RWPE2 (cell line): ENCODE measurements at regions not wholly inside any gene's neighbourhood (a gene's known extent, or its start where the extent isn't known, plus 50 kb on each side); places are given as distances from the start of the nearest gene placed in this dataset.

ENCODE experiments used
- ATAC-seq: fragments of 200-7000 bp; cut with Tn5 transposase; 3 replicates; pipeline ENCODE4 v1.9.1; 2021; ENCODE audit warnings: low read depth
- DNase-seq: peaks from one replicate; pipeline ENCODE4 v3.0.0-alpha.2; 2020; ENCODE audit warnings: low spot score
- H3K27ac ChIP-seq: fragments of 450-650 bp; 2 replicates; pipeline ENCODE4 v1.5.1; 2017; ENCODE audit warnings: mild to moderate bottlenecking; ENCODE audit not compliant: poor library complexity, severe bottlenecking
- H3K27me3 ChIP-seq: fragments of 250-450 bp; sonication (Bioruptor Pico); 2 replicates; pipeline ENCODE4 v1.5.1; 2021; ENCODE audit warnings: mild to moderate bottlenecking, moderate library complexity; ENCODE audit not compliant: insufficient read depth, poor library complexity, severe bottlenecking
- H3K36me3 ChIP-seq: fragments of 250-450 bp; sonication (Bioruptor Pico); 2 replicates; pipeline ENCODE4 v1.5.1; 2020; ENCODE audit warnings: low read depth, mild to moderate bottlenecking, moderate library complexity
- H3K4me1 ChIP-seq: fragments of 250-450 bp; sonication (Bioruptor Pico); 2 replicates; pipeline ENCODE4 v1.5.1; 2021; ENCODE audit warnings: mild to moderate bottlenecking, moderate library complexity; ENCODE audit not compliant: insufficient read depth, poor library complexity, severe bottlenecking
- H3K4me3 ChIP-seq: fragments of 250-450 bp; sonication (Bioruptor Pico); 2 replicates; pipeline ENCODE4 v1.5.1; 2021; ENCODE audit warnings: mild to moderate bottlenecking, moderate library complexity; ENCODE audit not compliant: severe bottlenecking
- H3K9me3 ChIP-seq: fragments of 250-450 bp; sonication (Bioruptor Pico); 2 replicates; pipeline ENCODE4 v1.5.1; 2021; ENCODE audit warnings: mild to moderate bottlenecking, moderate library complexity; ENCODE audit not compliant: severe bottlenecking
- TF ChIP-seq, protein P1 (sequence below): fragments of 450-650 bp; IDR thresholded peaks from one replicate; pipeline ENCODE4 v1.5.1; 2017; ENCODE audit warnings: mild to moderate bottlenecking, moderate library complexity; ENCODE audit not compliant: poor library complexity, severe bottlenecking

DNA sequence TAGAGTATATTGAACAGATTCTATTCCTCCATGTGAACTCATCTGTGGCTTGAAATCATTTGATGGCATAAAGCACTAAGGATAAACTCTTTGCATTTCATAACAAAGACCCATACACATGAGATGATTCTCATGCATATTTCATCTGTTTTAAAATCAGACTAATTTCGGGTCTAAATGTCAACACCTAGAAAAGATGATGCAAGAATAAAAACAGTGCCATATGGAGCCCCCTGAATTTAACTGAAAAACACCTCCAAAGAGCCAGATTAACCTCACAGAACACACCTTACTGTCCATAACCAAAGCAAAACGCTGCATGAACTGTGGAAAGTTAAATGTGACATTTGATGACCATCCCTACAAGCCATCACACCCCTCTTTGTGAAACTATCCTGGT, 59.7 kb downstream of the ELAPOR2 start:
- Histone ChIP-seq H3K4me3 (no peak overlapping the region), H3K36me3 (no peaks in the 10 kb centered on the region), H3K27ac (peak overlapping the region; percentile 68), H3K9me3 (no peaks in the 10 kb centered on the region), H3K27me3 (no peaks in the 10 kb centered on the region), H3K4me1 (peaks cover 17% of the 10 kb centered on the region)
- TF ChIP-seq, protein P1, sequence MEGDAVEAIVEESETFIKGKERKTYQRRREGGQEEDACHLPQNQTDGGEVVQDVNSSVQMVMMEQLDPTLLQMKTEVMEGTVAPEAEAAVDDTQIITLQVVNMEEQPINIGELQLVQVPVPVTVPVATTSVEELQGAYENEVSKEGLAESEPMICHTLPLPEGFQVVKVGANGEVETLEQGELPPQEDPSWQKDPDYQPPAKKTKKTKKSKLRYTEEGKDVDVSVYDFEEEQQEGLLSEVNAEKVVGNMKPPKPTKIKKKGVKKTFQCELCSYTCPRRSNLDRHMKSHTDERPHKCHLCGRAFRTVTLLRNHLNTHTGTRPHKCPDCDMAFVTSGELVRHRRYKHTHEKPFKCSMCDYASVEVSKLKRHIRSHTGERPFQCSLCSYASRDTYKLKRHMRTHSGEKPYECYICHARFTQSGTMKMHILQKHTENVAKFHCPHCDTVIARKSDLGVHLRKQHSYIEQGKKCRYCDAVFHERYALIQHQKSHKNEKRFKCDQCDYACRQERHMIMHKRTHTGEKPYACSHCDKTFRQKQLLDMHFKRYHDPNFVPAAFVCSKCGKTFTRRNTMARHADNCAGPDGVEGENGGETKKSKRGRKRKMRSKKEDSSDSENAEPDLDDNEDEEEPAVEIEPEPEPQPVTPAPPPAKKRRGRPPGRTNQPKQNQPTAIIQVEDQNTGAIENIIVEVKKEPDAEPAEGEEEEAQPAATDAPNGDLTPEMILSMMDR = no peak
- ATAC-seq = no peak
- DNase-seq = no peak

DNA sequence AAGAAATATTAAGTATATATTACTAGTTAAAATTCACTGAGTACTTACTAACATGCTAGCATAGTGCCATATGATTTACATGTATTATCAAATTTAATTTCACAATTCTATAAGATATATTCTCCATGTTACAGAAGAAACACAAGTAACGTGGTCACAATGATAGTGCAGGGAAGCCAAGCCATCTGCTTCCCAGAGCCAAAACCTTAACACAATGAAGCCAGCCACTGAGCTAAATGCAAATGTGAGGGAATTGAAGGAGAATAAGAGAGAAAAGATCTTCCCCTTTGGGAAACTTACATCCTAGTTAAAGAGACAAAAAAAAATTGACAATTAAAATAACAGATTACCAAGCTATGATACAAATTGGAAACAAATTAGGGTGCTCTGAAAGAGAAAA, 63.6 kb downstream of the ELAPOR2 start:
- no peak overlapping the region for H3K27ac ChIP-seq
- no peak overlapping the region for H3K4me3 ChIP-seq
- H3K4me1 ChIP-seq = peaks cover 11% of the 10 kb centered on the region
- H3K36me3 ChIP-seq = no peaks in the 10 kb centered on the region
- DNase-seq (no peak), ATAC-seq (no peak)
- H3K9me3 ChIP-seq = no peaks in the 10 kb centered on the region
- H3K27me3 ChIP-seq = no peaks in the 10 kb centered on the region
- TF ChIP-seq, protein P1 = no peak

DNA sequence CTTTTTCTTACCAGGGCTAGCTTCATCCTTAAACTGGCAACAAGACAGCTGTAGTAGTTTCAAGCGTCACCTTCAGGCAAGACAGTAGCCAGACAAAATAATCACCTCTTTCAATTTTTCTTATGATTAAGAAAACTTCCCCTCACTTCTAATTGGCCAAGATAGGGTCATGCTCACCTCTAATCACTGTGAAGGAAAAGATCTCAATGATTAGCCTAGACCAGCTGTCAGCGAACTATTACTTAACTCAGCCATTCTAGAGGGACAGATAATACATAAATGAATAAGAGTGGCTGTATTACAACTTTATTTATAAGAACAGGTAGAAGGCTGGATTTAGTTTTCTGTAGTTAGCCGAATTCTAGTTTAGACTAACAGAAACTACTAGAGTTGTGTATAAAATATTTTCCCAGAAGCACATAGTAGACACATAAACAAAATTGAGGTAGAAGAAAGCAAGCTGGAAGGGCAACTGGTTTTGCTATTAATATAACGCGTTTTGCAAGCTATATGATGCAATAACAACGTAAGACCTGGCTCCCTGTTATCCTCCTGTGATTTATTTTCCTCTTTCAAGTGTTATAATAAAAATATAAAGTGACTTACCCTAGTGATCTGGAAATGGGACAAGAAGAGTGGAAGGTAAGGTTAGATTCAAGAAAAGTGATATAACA, 64.3 kb downstream of the ELAPOR2 start:
- Histone ChIP-seq H3K4me1 (peaks cover 7% of the 10 kb centered on the region), H3K4me3 (no peak overlapping the region), H3K36me3 (no peaks in the 10 kb centered on the region), H3K27ac (no peak overlapping the region), H3K9me3 (no peaks in the 10 kb centered on the region), H3K27me3 (no peaks in the 10 kb centered on the region)
- TF ChIP-seq, protein P1 = no peak
- ATAC-seq = no peak
- no peak for DNase-seq

DNA sequence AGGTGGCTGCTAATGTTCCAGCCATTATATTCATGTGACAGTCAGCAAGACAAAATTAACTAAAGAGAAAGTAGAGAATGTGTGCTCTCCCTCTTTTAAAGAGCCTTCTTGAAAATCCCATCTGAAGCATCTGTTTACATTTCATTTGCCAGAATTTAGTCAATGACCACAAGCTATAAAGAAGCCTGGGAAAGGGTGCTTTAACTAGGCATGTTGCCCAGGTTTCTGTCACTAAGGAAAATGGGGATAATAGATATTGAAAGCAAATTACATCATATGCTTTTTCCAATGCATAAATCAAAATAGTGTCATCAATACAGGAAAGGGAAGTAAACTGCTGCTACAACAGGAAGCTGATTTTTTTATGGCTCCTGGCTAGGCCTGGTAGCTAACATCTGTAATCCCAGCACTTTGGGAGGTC, 67.7 kb downstream of the ELAPOR2 start:
- DNase-seq = no peak
- Histone ChIP-seq H3K27ac (no peak overlapping the region), H3K9me3 (no peaks in the 10 kb centered on the region), H3K4me3 (no peak overlapping the region), H3K36me3 (no peaks in the 10 kb centered on the region), H3K4me1 (peaks cover 7% of the 10 kb centered on the region), H3K27me3 (no peaks in the 10 kb centered on the region)
- TF ChIP-seq, protein P1 = no peak
- no peak for ATAC-seq

DNA sequence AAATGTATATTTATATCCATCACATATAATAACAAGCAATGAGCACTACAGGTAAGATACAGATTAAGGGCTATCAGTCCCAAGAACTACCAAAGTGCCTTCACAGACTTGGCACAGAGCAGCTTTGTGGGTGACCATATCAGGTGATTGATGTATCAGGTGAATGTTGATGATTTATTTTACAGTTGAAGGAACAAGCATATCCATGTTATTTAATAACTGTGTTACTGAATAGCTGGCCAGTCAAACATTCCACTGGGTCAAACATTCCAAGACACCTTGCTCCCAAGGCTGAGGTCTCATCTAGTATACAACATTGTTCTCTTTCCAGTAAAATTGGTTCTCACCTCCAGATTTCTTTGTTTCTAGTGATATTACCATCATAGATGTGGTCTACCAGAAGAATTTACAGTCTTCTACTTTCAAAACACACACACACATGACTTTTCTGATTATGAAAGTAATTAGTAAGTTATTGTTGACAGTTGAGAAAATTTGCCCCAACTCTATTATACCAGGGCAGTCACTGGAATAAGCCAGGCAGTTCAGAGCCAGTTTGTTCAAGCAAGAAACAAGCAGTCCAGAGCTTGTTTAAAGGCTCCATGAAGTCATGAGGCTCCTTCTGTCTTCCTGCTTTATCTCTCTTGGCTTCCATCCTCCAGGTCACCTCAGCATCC, 68.2 kb downstream of the ELAPOR2 start:
- TF ChIP-seq, protein P1 = no peak
- Histone ChIP-seq H3K27me3 (no peaks in the 10 kb centered on the region), H3K4me1 (peaks cover 7% of the 10 kb centered on the region), H3K9me3 (no peaks in the 10 kb centered on the region), H3K27ac (no peak overlapping the region), H3K4me3 (no peak overlapping the region), H3K36me3 (no peaks in the 10 kb centered on the region)
- DNase-seq = no peak
- ATAC-seq = no peak
